ENCODE measurements at regions not wholly inside any gene's neighbourhood (a gene's known extent, or its start where the extent isn't known, plus 50 kb on each side); places are given as distances from the start of the nearest gene placed in this dataset.
"Not testable (repeated sequence)": the region's sequence is repeated elsewhere in the genome, so short reads cannot be mapped to it uniquely, and the experiment has no call there.

GRCh38 chr7:9727467-9727869, 1246.2 kb upstream of the PHF14 start:
- peak; percentile 56 for DNase-seq (ENCODE audit: low spot score)
- intact Hi-C loops (cut with DNase I): not testable (repeated sequence)

GRCh38 chr7:9728014-9728657, 1245.5 kb upstream of the PHF14 start:
- intact Hi-C loops (cut with DNase I): not testable (repeated sequence)
- DNase-seq (ENCODE audit: low spot score): peak; percentile 58

- intact Hi-C loops (cut with DNase I): no loop called here
- no peak for DNase-seq (ENCODE audit: low spot score)
Observed at GRCh38 chr7:9752033-9752432, 1221.6 kb upstream of the PHF14 start.

- intact Hi-C loops (cut with DNase I): no loop called here
- no peak for DNase-seq (ENCODE audit: low spot score)
Observed at GRCh38 chr7:9761224-9761623, 1212.4 kb upstream of the PHF14 start.

- intact Hi-C loops (cut with DNase I): no loop called here
- no peak for DNase-seq (ENCODE audit: low spot score)
Observed at GRCh38 chr7:9776900-9777299, 1196.8 kb upstream of the PHF14 start.

- DNase-seq (ENCODE audit: low spot score): no peak
- intact Hi-C loops (cut with DNase I): no loop called here
Observed at GRCh38 chr7:9778367-9778766, 1195.3 kb upstream of the PHF14 start.

GRCh38 chr7:9781710-9782109, 1192.0 kb upstream of the PHF14 start:
- DNase-seq (ENCODE audit: low spot score): no peak
- intact Hi-C loops (cut with DNase I): no loop called here

- intact Hi-C loops (cut with DNase I): no loop called here
Observed at GRCh38 chr7:9782275-9782674, 1191.4 kb upstream of the PHF14 start.

GRCh38 chr7:9785211-9785610, 1188.5 kb upstream of the PHF14 start:
- intact Hi-C loops (cut with DNase I): no loop called here
- DNase-seq (ENCODE audit: low spot score): no peak

More at GRCh38 chr7:9782275-9782674, 1191.4 kb upstream of the PHF14 start:
- no peak for DNase-seq (ENCODE audit: low spot score)

- intact Hi-C loops (cut with DNase I): loop anchor here in 1 of 2 donors (2.0 kb wide), 1 partner anchor 41 kb away; no protein-coding TSS in a partner anchor
Observed at GRCh38 chr7:9796241-9796640, 1177.4 kb upstream of the PHF14 start.

GRCh38 chr7:9822458-9823290, 1151.0 kb upstream of the PHF14 start:
- DNase-seq (ENCODE audit: low spot score): peak; percentile 58

More at GRCh38 chr7:9796241-9796640, 1177.4 kb upstream of the PHF14 start:
- no peak for DNase-seq (ENCODE audit: low spot score)

GRCh38 chr7:9835199-9835598, 1138.5 kb upstream of the PHF14 start:
- no peak for DNase-seq (ENCODE audit: low spot score)
- intact Hi-C loops (cut with DNase I): no loop called here

More at GRCh38 chr7:9822458-9823290, 1151.0 kb upstream of the PHF14 start:
- intact Hi-C loops (cut with DNase I): no loop called here

GRCh38 chr7:9836671-9837070, 1137.0 kb upstream of the PHF14 start:
- DNase-seq (ENCODE audit: low spot score): no peak

GRCh38 chr7:9842301-9842700, 1131.4 kb upstream of the PHF14 start:
- intact Hi-C loops (cut with DNase I): no loop called here
- DNase-seq (ENCODE audit: low spot score): no peak

More at GRCh38 chr7:9836671-9837070, 1137.0 kb upstream of the PHF14 start:
- intact Hi-C loops (cut with DNase I): no loop called here

GRCh38 chr7:9846902-9847301, 1126.8 kb upstream of the PHF14 start:
- intact Hi-C loops (cut with DNase I): no loop called here
- DNase-seq (ENCODE audit: low spot score): no peak

GRCh38 chr7:9854605-9855004, 1119.1 kb upstream of the PHF14 start:
- no peak for DNase-seq (ENCODE audit: low spot score)
- intact Hi-C loops (cut with DNase I): no loop called here

GRCh38 chr7:9856668-9857067, 1117.0 kb upstream of the PHF14 start:
- no peak for DNase-seq (ENCODE audit: low spot score)
- intact Hi-C loops (cut with DNase I): no loop called here

- intact Hi-C loops (cut with DNase I): no loop called here
- DNase-seq (ENCODE audit: low spot score): no peak
Observed at GRCh38 chr7:9863545-9863944, 1110.1 kb upstream of the PHF14 start.

- no peak for DNase-seq (ENCODE audit: low spot score)
- intact Hi-C loops (cut with DNase I): no loop called here
Observed at GRCh38 chr7:9869151-9869550, 1104.5 kb upstream of the PHF14 start.

GRCh38 chr7:9869566-9869965, 1104.1 kb upstream of the PHF14 start:
- intact Hi-C loops (cut with DNase I): no loop called here
- DNase-seq (ENCODE audit: low spot score): no peak

GRCh38 chr7:9870674-9871073, 1103.0 kb upstream of the PHF14 start:
- intact Hi-C loops (cut with DNase I): no loop called here
- no peak for DNase-seq (ENCODE audit: low spot score)
